ENCODE measurements at regions not wholly inside any gene's neighbourhood (a gene's known extent, or its start where the extent isn't known, plus 50 kb on each side); places are given as distances from the start of the nearest gene placed in this dataset.

DNA sequence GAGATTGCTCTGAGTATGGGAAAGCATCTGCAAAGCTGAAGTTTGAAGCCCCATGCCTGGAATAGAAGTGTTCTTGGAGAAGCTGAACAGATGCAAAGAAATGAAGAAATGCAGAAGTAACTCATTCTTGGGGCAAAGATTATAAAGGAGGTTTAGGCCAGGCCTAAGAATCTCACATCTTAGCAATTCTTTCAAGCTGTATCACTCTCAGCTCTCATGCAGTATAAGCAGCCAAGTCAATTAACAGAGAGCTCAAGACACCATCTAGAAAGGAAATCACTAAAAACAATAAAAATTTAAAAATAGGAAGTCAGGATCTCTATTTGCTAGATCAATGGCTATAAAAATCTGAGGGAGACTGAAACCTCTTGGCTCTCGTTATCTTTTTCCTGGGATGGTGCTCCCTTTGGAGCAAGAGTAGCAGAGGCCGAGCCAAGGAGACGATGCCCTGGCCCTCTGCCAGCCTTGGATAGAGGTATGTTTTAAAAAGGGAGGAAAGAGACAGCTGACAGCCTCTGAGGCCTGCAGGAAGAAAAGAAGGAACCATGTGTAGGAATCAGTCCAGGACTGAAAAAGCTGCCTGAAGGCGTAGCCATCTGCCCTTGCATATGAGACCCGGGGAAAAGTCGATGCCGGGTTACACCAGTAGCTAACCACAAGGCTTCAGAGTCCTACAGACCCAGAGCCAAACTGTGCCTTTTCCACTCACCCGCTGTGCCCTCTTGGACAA is 229.8 kb downstream of the BLID start:
- Histone ChIP-seq H4K20me1 (ENCODE audit: control insufficient read depth, extremely low read depth, insufficient read depth, low read length) (no peaks in the 10 kb centered on the region), H3K27me3 (ENCODE audit: control insufficient read depth, extremely low read depth, insufficient read depth, low read length) (no peaks in the 10 kb centered on the region), H3K9me3 (ENCODE audit: control insufficient read depth, low read depth, low read length) (no peaks in the 10 kb centered on the region), H3K9ac (ENCODE audit: control insufficient read depth, extremely low read depth, insufficient read depth, low read length) (no peak overlapping the region), H3K4me1 (ENCODE audit: control insufficient read depth, extremely low read depth, insufficient read depth, low read length) (peaks cover 18% of the 10 kb centered on the region), H3K27ac (ENCODE audit: control insufficient read depth, insufficient read depth, low read length) (no peak overlapping the region), H2AFZ (ENCODE audit: control insufficient read depth, low read length) (no peak overlapping the region), H3K79me2 (ENCODE audit: control insufficient read depth, insufficient read depth, low read length) (no peaks in the 10 kb centered on the region), H3K9me1 (ENCODE audit: control insufficient read depth, extremely low read depth, insufficient read depth, low read length) (no peaks in the 10 kb centered on the region), H3K4me2 (ENCODE audit: control insufficient read depth, extremely low read depth, insufficient read depth, low read depth, low read length) (no peak overlapping the region), H3K36me3 (ENCODE audit: control insufficient read depth in 2 of 2, extremely low read depth in 1 of 2, insufficient read depth in 2 of 2, low read length in 2 of 2) (no peaks in the 10 kb centered on the region), H3K4me3 (ENCODE audit: control insufficient read depth in 2 of 3, extremely low read depth in 1 of 3, insufficient read depth in 2 of 3, low read depth in 1 of 3, low read length in 3 of 3) (no peak overlapping the region)
- DNase-seq (ENCODE audit: low read depth, low spot score) (no peak), FAIRE-seq (no peak)
- dilution Hi-C loops (cut with MboI; ENCODE audit: extremely low pct_ligation_motif_present, low sequenced_read_pairs) = no loop called here
- no peak for TF ChIP-seq CTCF (optimal IDR thresholded peaks at IDR 0.05 in 1 of 3, IDR thresholded peaks at IDR 0.05 in 1 of 3, conservative IDR thresholded peaks at IDR 0.05 in 1 of 3; ENCODE audit: extremely low read depth in 1 of 3, insufficient read depth in 2 of 3, low read length in 3 of 3)
- no peak for TF ChIP-seq EZH2 (IDR thresholded peaks at IDR 0.05; ENCODE audit: low read length)

GRCh38 chr11:121884626-121885025 is 231.4 kb downstream of the BLID start:
- FAIRE-seq = no peak
- Histone ChIP-seq H3K27ac (ENCODE audit: control insufficient read depth, insufficient read depth, low read length) (no peak overlapping the region), H3K4me3 (ENCODE audit: control insufficient read depth in 2 of 3, extremely low read depth in 1 of 3, insufficient read depth in 2 of 3, low read depth in 1 of 3, low read length in 3 of 3) (no peak overlapping the region)

More at GRCh38 chr11:121884626-121885025, 231.4 kb downstream of the BLID start:
- no peaks in the 10 kb centered on the region for H3K36me3 ChIP-seq (ENCODE audit: control insufficient read depth in 2 of 2, extremely low read depth in 1 of 2, insufficient read depth in 2 of 2, low read length in 2 of 2)
- no peaks in the 10 kb centered on the region for H4K20me1 ChIP-seq (ENCODE audit: control insufficient read depth, extremely low read depth, insufficient read depth, low read length)
- H2AFZ ChIP-seq (ENCODE audit: control insufficient read depth, low read length) = no peak overlapping the region
- H3K9me1 ChIP-seq (ENCODE audit: control insufficient read depth, extremely low read depth, insufficient read depth, low read length) = no peaks in the 10 kb centered on the region
- no peaks in the 10 kb centered on the region for H3K9me3 ChIP-seq (ENCODE audit: control insufficient read depth, low read depth, low read length)
- TF ChIP-seq EZH2 (IDR thresholded peaks at IDR 0.05; ENCODE audit: low read length) (no peak), CTCF (optimal IDR thresholded peaks at IDR 0.05 in 1 of 3, IDR thresholded peaks at IDR 0.05 in 1 of 3, conservative IDR thresholded peaks at IDR 0.05 in 1 of 3; ENCODE audit: extremely low read depth in 1 of 3, insufficient read depth in 2 of 3, low read length in 3 of 3) (no peak)
- H3K79me2 ChIP-seq (ENCODE audit: control insufficient read depth, insufficient read depth, low read length) = no peaks in the 10 kb centered on the region
- dilution Hi-C loops (cut with MboI; ENCODE audit: extremely low pct_ligation_motif_present, low sequenced_read_pairs) = no loop called here
- no peak overlapping the region for H3K4me2 ChIP-seq (ENCODE audit: control insufficient read depth, extremely low read depth, insufficient read depth, low read depth, low read length)
- no peak for DNase-seq (ENCODE audit: low read depth, low spot score)
- peaks cover 3% of the 10 kb centered on the region for H3K4me1 ChIP-seq (ENCODE audit: control insufficient read depth, extremely low read depth, insufficient read depth, low read length)
- no peak overlapping the region for H3K9ac ChIP-seq (ENCODE audit: control insufficient read depth, extremely low read depth, insufficient read depth, low read length)
- no peaks in the 10 kb centered on the region for H3K27me3 ChIP-seq (ENCODE audit: control insufficient read depth, extremely low read depth, insufficient read depth, low read length)

All from keratinocyte (primary cell).